PC-9 (cell line): ENCODE measurements at regions not wholly inside any gene's neighbourhood (a gene's known extent, or its start where the extent isn't known, plus 50 kb on each side); places are given as distances from the start of the nearest gene placed in this dataset.

Experiments used
- BruUV-seq: library from RNA; stranded (reverse); fragments of 400-500 nt; replicated peaks from 2 replicates; lab custom pipeline; 2021; lab: Mats Ljungman, UMichigan
- CTCF ChIA-PET: fragments of 300-600 bp; sonication (Branson Sonifier 250); formaldehyde crosslinking; loops from one replicate; lab custom pipeline; 2022; ENCODE audit warnings: antibody characterized with exemption; lab: Charles Lee
- POLR2A ChIA-PET: fragments of 300-600 bp; sonication (Branson Sonifier 250); formaldehyde crosslinking; loops from one replicate; lab custom pipeline; 2022; ENCODE audit warnings: antibody characterized with exemption; ENCODE audit not compliant: unreplicated experiment; lab: Charles Lee
- DNase-seq, 2 experiments: peaks; one replicate each; pipeline versions ENCODE4 v3.0.0 to v3.0.0-alpha.2; 2015 to 2022; ENCODE audit warnings: mixed read lengths in 1 of 2
- H2AFZ ChIP-seq: fragments of 200-600 bp; sonication (generic); 2 replicates; pipeline ENCODE4 v1.8.1; 2017; ENCODE audit warnings: antibody characterized with exemption
- H3F3A ChIP-seq: fragments of 200-600 bp; sonication (generic); 2 replicates; pipeline ENCODE4 v1.8.1; 2017; ENCODE audit warnings: antibody characterized with exemption, mild to moderate bottlenecking, low read depth; ENCODE audit not compliant: insufficient read depth
- H3K27ac ChIP-seq: fragments of 200-600 bp; sonication (generic); 2 replicates; pipeline ENCODE4 v1.6.1; 2016; ENCODE audit warnings: mixed run types
- H3K27me3 ChIP-seq: fragments of 200-600 bp; sonication (generic); 2 replicates; pipeline ENCODE4 v1.6.1; 2016; ENCODE audit warnings: low read depth, mixed run types; ENCODE audit not compliant: insufficient read depth
- H3K36me3 ChIP-seq: fragments of 200-600 bp; sonication (generic); 2 replicates; pipeline ENCODE4 v1.6.1; 2016; ENCODE audit warnings: low read depth, mixed run types
- H3K4me1 ChIP-seq: fragments of 200-600 bp; sonication (generic); replicated peaks from 2 replicates; pipeline ENCODE4 v1.6.1; 2016; ENCODE audit warnings: mixed run types; ENCODE audit not compliant: insufficient read depth
- H3K4me2 ChIP-seq: fragments of 200-600 bp; sonication (generic); 2 replicates; pipeline ENCODE4 v1.6.1; 2017; ENCODE audit warnings: mixed run types
- H3K4me3 ChIP-seq: fragments of 200-600 bp; sonication (generic); 2 replicates; pipeline ENCODE4 v1.6.1; 2016; ENCODE audit warnings: mixed run types
- H3K79me2 ChIP-seq: fragments of 200-600 bp; sonication (generic); 2 replicates; pipeline ENCODE4 v1.6.1; 2017; ENCODE audit warnings: low read depth, mixed run types
- H3K9me2 ChIP-seq: fragments of 200-600 bp; sonication (generic); 2 replicates; pipeline ENCODE4 v1.8.1; 2017; ENCODE audit warnings: mild to moderate bottlenecking; ENCODE audit not compliant: insufficient read depth
- H3K9me3 ChIP-seq: fragments of 200-600 bp; sonication (generic); 2 replicates; pipeline ENCODE4 v1.8.1; 2016; ENCODE audit warnings: low read depth; ENCODE audit not compliant: insufficient read depth
- H4K20me1 ChIP-seq: fragments of 200-600 bp; sonication (generic); 2 replicates; pipeline ENCODE4 v1.8.1; 2017; ENCODE audit not compliant: insufficient read depth
- CTCF ChIP-seq: fragments of 200-600 bp; sonication (generic); conservative IDR thresholded peaks from 2 replicates; pipeline ENCODE4 v1.6.1; 2017; ENCODE audit warnings: mixed run types, antibody characterized with exemption, mild to moderate bottlenecking, moderate library complexity
- EZH2 ChIP-seq: fragments of 200-600 bp; sonication (generic); IDR thresholded peaks from 2 replicates; pipeline ENCODE4 v1.8.0; 2017; ENCODE audit warnings: antibody characterized with exemption, low read depth
- intact Hi-C: fragments of 100-400 bp; cut with micrococcal nuclease; formaldehyde crosslinking; loops from one replicate; pipeline ENCODE4 v1.10.0; 2022; ENCODE audit not compliant: unreplicated experiment

- H3K27ac ChIP-seq = no peak overlapping the region
- H3K9me2 ChIP-seq = no peaks in the 10 kb centered on the region
- no peak for TF ChIP-seq EZH2
- TF ChIP-seq CTCF = no peak
- intact Hi-C loops = no loop called here
- no peak overlapping the region for H2AFZ ChIP-seq
- no TSS peak for BruUV-seq
- no peaks in the 10 kb centered on the region for H3K36me3 ChIP-seq
- H3K27me3 ChIP-seq = peaks cover 71% of the 10 kb centered on the region
- H3K79me2 ChIP-seq = no peaks in the 10 kb centered on the region
- H3K9me3 ChIP-seq = no peaks in the 10 kb centered on the region
- no peak overlapping the region for H3K4me2 ChIP-seq
- H3K4me1 ChIP-seq = no peaks in the 10 kb centered on the region
- ChIA-PET POLR2A (no interaction called here), CTCF (no interaction called here)
- no peaks in the 10 kb centered on the region for H3F3A ChIP-seq
- H4K20me1 ChIP-seq = no peaks in the 10 kb centered on the region
- no peak overlapping the region for H3K4me3 ChIP-seq
- no peak for DNase-seq
These were observed 147.1 kb upstream of the RGMA start for GRCh38 chr15:93235926-93236780.

- H3K27me3 ChIP-seq = peaks cover 62% of the 10 kb centered on the region
- no peak for DNase-seq
- no peaks in the 10 kb centered on the region for H3K9me3 ChIP-seq
- no peak overlapping the region for H3K27ac ChIP-seq
- TF ChIP-seq EZH2 (no peak), CTCF (no peak)
- H3K4me3 ChIP-seq = no peak overlapping the region
- H3K9me2 ChIP-seq = no peaks in the 10 kb centered on the region
- H3K36me3 ChIP-seq = no peaks in the 10 kb centered on the region
- BruUV-seq = no TSS peak
- H3F3A ChIP-seq = no peaks in the 10 kb centered on the region
- CTCF ChIA-PET = no interaction called here
- no peaks in the 10 kb centered on the region for H4K20me1 ChIP-seq
- H2AFZ ChIP-seq = no peak overlapping the region
- no peaks in the 10 kb centered on the region for H3K79me2 ChIP-seq
- H3K4me1 ChIP-seq = no peaks in the 10 kb centered on the region
- intact Hi-C loops = no loop called here
- POLR2A ChIA-PET = no interaction called here
- H3K4me2 ChIP-seq = no peak overlapping the region
These were observed 146.3 kb upstream of the RGMA start for GRCh38 chr15:93235269-93235668.

DNA sequence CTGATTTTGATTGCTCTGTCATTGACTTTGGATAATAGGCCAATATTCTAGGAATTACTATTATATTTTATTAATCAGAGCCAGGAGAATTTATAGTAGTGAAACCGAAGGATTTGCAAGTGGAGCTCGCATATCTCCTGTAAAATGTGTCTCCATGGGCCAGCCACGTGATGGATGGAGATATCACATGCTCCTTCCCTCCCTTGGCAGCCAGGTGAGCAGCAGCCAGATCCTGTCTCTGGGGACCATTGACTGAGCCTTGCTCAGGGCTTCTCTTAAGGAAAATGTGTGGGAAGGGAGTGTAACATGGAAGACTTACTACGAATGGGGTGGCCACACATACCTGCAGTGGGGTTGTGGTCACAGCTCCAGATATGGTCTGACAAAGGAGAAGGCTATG is 144.7 kb upstream of the RGMA start:
- TF ChIP-seq CTCF (no peak), EZH2 (no peak)
- H4K20me1 ChIP-seq = no peaks in the 10 kb centered on the region
- no peak for DNase-seq
- intact Hi-C loops = no loop called here
- ChIA-PET POLR2A (no interaction called here), CTCF (no interaction called here)
- H3K36me3 ChIP-seq = no peaks in the 10 kb centered on the region
- H3K4me1 ChIP-seq = no peaks in the 10 kb centered on the region
- peaks cover 51% of the 10 kb centered on the region for H3K27me3 ChIP-seq
- H3K79me2 ChIP-seq = no peaks in the 10 kb centered on the region
- H3K9me2 ChIP-seq = no peaks in the 10 kb centered on the region
- H3K4me3 ChIP-seq = no peak overlapping the region
- H2AFZ ChIP-seq = no peak overlapping the region
- H3F3A ChIP-seq = no peaks in the 10 kb centered on the region
- no TSS peak for BruUV-seq
- H3K9me3 ChIP-seq = no peaks in the 10 kb centered on the region
- H3K27ac ChIP-seq = no peak overlapping the region
- no peak overlapping the region for H3K4me2 ChIP-seq
